Mesothelial cell of epicardium (in vitro differentiated cells): ENCODE measurements at regions not wholly inside any gene's neighbourhood (a gene's known extent, or its start where the extent isn't known, plus 50 kb on each side); places are given as distances from the start of the nearest gene placed in this dataset.

Experiments
- DNase-seq, 2 experiments: peaks; one replicate each; pipeline ENCODE4 v3.0.0; 2021; ENCODE audit warnings: low spot score in 2 of 2; ENCODE audit not compliant: unreplicated experiment in 2 of 2
- H3K27ac Mint-ChIP-seq: 2 replicates; pipeline ENCODE4 v1.8.0; 2021; ENCODE audit warnings: mixed read lengths
- H3K27me3 Mint-ChIP-seq: 2 replicates; pipeline ENCODE4 v1.8.0; 2021; ENCODE audit warnings: low read depth, mixed read lengths
- H3K36me3 Mint-ChIP-seq: 2 replicates; pipeline ENCODE4 v1.8.0; 2021; ENCODE audit warnings: mixed read lengths
- H3K4me1 Mint-ChIP-seq: 2 replicates; pipeline ENCODE4 v1.8.0; 2021; ENCODE audit warnings: mixed read lengths
- H3K4me3 Mint-ChIP-seq: 2 replicates; pipeline ENCODE4 v1.8.0; 2021; ENCODE audit warnings: mild to moderate bottlenecking, moderate library complexity, mixed read lengths
- H3K9me3 Mint-ChIP-seq: 2 replicates; pipeline ENCODE4 v1.8.0; 2021; ENCODE audit warnings: mixed read lengths
- CTCF ChIP-seq: fragments of 200-600 bp; sonication (generic); IDR thresholded peaks from one replicate; pipeline ENCODE4 v1.5.0; 2021; ENCODE audit warnings: antibody characterized with exemption; ENCODE audit not compliant: unreplicated experiment

GRCh38 chr7:10245406-10245805 lies 728.3 kb upstream of the PHF14 start:
- no peak for TF ChIP-seq CTCF
- Mint-ChIP-seq H3K4me3 (no peak overlapping the region), H3K36me3 (peaks cover 9% of the 10 kb centered on the region), H3K27ac (no peak overlapping the region), H3K9me3 (peaks cover 27% of the 10 kb centered on the region), H3K27me3 (no peaks in the 10 kb centered on the region), H3K4me1 (no peaks in the 10 kb centered on the region)
- DNase-seq: no peak

GRCh38 chr7:10257438-10257837 lies 716.2 kb upstream of the PHF14 start:
- Mint-ChIP-seq H3K4me3 (no peak overlapping the region), H3K36me3 (no peaks in the 10 kb centered on the region), H3K9me3 (peaks cover 17% of the 10 kb centered on the region), H3K27ac (no peak overlapping the region), H3K27me3 (no peaks in the 10 kb centered on the region), H3K4me1 (no peaks in the 10 kb centered on the region)
- TF ChIP-seq CTCF: no peak
- no peak for DNase-seq

GRCh38 chr7:10266976-10267375 lies 706.7 kb upstream of the PHF14 start:
- DNase-seq: no peak
- TF ChIP-seq CTCF: no peak
- H3K4me1 Mint-ChIP-seq: peaks cover 2% of the 10 kb centered on the region
- H3K4me3 Mint-ChIP-seq: no peak overlapping the region
- no peaks in the 10 kb centered on the region for H3K27me3 Mint-ChIP-seq
- peaks cover 4% of the 10 kb centered on the region for H3K9me3 Mint-ChIP-seq
- no peaks in the 10 kb centered on the region for H3K36me3 Mint-ChIP-seq
- no peak overlapping the region for H3K27ac Mint-ChIP-seq

- no peak overlapping the region for H3K27ac Mint-ChIP-seq
- TF ChIP-seq CTCF: no peak
- no peaks in the 10 kb centered on the region for H3K36me3 Mint-ChIP-seq
- H3K4me3 Mint-ChIP-seq: no peak overlapping the region
- DNase-seq: no peak
- peaks cover 2% of the 10 kb centered on the region for H3K4me1 Mint-ChIP-seq
- no peaks in the 10 kb centered on the region for H3K27me3 Mint-ChIP-seq
- H3K9me3 Mint-ChIP-seq: peaks cover 6% of the 10 kb centered on the region
Observed at GRCh38 chr7:10268034-10268433, 705.6 kb upstream of the PHF14 start.

- no peak for TF ChIP-seq CTCF
- H3K36me3 Mint-ChIP-seq: no peaks in the 10 kb centered on the region
- H3K4me1 Mint-ChIP-seq: peaks cover 4% of the 10 kb centered on the region
- H3K27me3 Mint-ChIP-seq: no peaks in the 10 kb centered on the region
- H3K4me3 Mint-ChIP-seq: no peak overlapping the region
- DNase-seq: no peak
- peaks cover 3% of the 10 kb centered on the region for H3K9me3 Mint-ChIP-seq
- no peak overlapping the region for H3K27ac Mint-ChIP-seq
Observed at GRCh38 chr7:10282909-10283308, 690.8 kb upstream of the PHF14 start.

- no peak for DNase-seq
- H3K9me3 Mint-ChIP-seq: peaks cover 11% of the 10 kb centered on the region
Observed at GRCh38 chr7:10284001-10284400, 689.7 kb upstream of the PHF14 start.

More at GRCh38 chr7:10284001-10284400, 689.7 kb upstream of the PHF14 start:
- H3K4me3 Mint-ChIP-seq: no peak overlapping the region
- no peaks in the 10 kb centered on the region for H3K27me3 Mint-ChIP-seq
- TF ChIP-seq CTCF: no peak
- H3K4me1 Mint-ChIP-seq: peaks cover 4% of the 10 kb centered on the region
- no peaks in the 10 kb centered on the region for H3K36me3 Mint-ChIP-seq
- H3K27ac Mint-ChIP-seq: no peak overlapping the region
